ENCODE measurements at regions not wholly inside any gene's neighbourhood (a gene's known extent, or its start where the extent isn't known, plus 50 kb on each side); places are given as distances from the start of the nearest gene placed in this dataset.

- H3K79me2 ChIP-seq (ENCODE audit: insufficient read depth, low read depth, low read length) = no peaks in the 10 kb centered on the region
- H3K9me2 ChIP-seq (ENCODE audit: insufficient read depth, low read length) = no peaks in the 10 kb centered on the region
- TF ChIP-seq CTCF (conservative IDR thresholded peaks at IDR 0.05; ENCODE audit: low read length) (no peak), EZH2phosphoT487 (IDR thresholded peaks at IDR 0.05; ENCODE audit: borderline replicate concordance, low read depth, low read length) (no peak)
- H3K4me2 ChIP-seq (ENCODE audit: low read length) = no peak overlapping the region
- no peak overlapping the region for H3K27ac ChIP-seq (ENCODE audit: low read depth, low read length, poor library complexity, severe bottlenecking)
- no peaks in the 10 kb centered on the region for H3K9me3 ChIP-seq (ENCODE audit: low read length)
- H3K4me1 ChIP-seq (ENCODE audit: insufficient read depth, low read length, poor library complexity, severe bottlenecking) = no peaks in the 10 kb centered on the region
- intact Hi-C loops (cut with micrococcal nuclease; ENCODE audit: unreplicated experiment) = no loop called here
- H4K20me1 ChIP-seq (ENCODE audit: insufficient read depth, low read length) = no peaks in the 10 kb centered on the region
- ChIA-PET CTCF (ENCODE audit: unreplicated experiment) (no interaction called here), POLR2A (no interaction called here)
- H3K36me3 ChIP-seq (ENCODE audit: insufficient read depth, low read length) = no peaks in the 10 kb centered on the region
- no peak for DNase-seq (ENCODE audit: low spot score)
- no peak overlapping the region for H2AFZ ChIP-seq (ENCODE audit: low read length)
- no TSS peak for BruUV-seq (replicated peaks)
- H3K4me3 ChIP-seq (ENCODE audit: low read depth, low read length, poor library complexity, severe bottlenecking) = no peak overlapping the region
Measured at GRCh38 chr11:105203569-105204240, 64.1 kb upstream of the CARD18 start.

GRCh38 chr11:105202844-105203548 lies 63.4 kb upstream of the CARD18 start:
- DNase-seq (ENCODE audit: low spot score) = no peak
- ChIA-PET CTCF (ENCODE audit: unreplicated experiment) (no interaction called here), POLR2A (no interaction called here)
- H3K79me2 ChIP-seq (ENCODE audit: insufficient read depth, low read depth, low read length) = no peaks in the 10 kb centered on the region
- no peak overlapping the region for H3K27ac ChIP-seq (ENCODE audit: low read depth, low read length, poor library complexity, severe bottlenecking)
- BruUV-seq (replicated peaks) = no TSS peak
- H3K9me3 ChIP-seq (ENCODE audit: low read length) = no peaks in the 10 kb centered on the region
- no peak overlapping the region for H2AFZ ChIP-seq (ENCODE audit: low read length)
- H3K36me3 ChIP-seq (ENCODE audit: insufficient read depth, low read length) = no peaks in the 10 kb centered on the region
- no peaks in the 10 kb centered on the region for H4K20me1 ChIP-seq (ENCODE audit: insufficient read depth, low read length)
- no peaks in the 10 kb centered on the region for H3K4me1 ChIP-seq (ENCODE audit: insufficient read depth, low read length, poor library complexity, severe bottlenecking)
- TF ChIP-seq CTCF (conservative IDR thresholded peaks at IDR 0.05; ENCODE audit: low read length) = no peak
- TF ChIP-seq EZH2phosphoT487 (IDR thresholded peaks at IDR 0.05; ENCODE audit: borderline replicate concordance, low read depth, low read length) = no peak
- intact Hi-C loops (cut with micrococcal nuclease; ENCODE audit: unreplicated experiment) = no loop called here
- no peak overlapping the region for H3K4me2 ChIP-seq (ENCODE audit: low read length)
- H3K4me3 ChIP-seq (ENCODE audit: low read depth, low read length, poor library complexity, severe bottlenecking) = no peak overlapping the region
- H3K9me2 ChIP-seq (ENCODE audit: insufficient read depth, low read length) = no peaks in the 10 kb centered on the region

GRCh38 chr11:105202422-105202821 lies 62.9 kb upstream of the CARD18 start:
- ChIA-PET POLR2A (no interaction called here), CTCF (ENCODE audit: unreplicated experiment) (no interaction called here)
- no peak overlapping the region for H3K4me2 ChIP-seq (ENCODE audit: low read length)
- H3K9me2 ChIP-seq (ENCODE audit: insufficient read depth, low read length) = no peaks in the 10 kb centered on the region
- intact Hi-C loops (cut with micrococcal nuclease; ENCODE audit: unreplicated experiment) = no loop called here
- H3K79me2 ChIP-seq (ENCODE audit: insufficient read depth, low read depth, low read length) = no peaks in the 10 kb centered on the region
- no peak overlapping the region for H3K4me3 ChIP-seq (ENCODE audit: low read depth, low read length, poor library complexity, severe bottlenecking)
- H3K4me1 ChIP-seq (ENCODE audit: insufficient read depth, low read length, poor library complexity, severe bottlenecking) = no peaks in the 10 kb centered on the region
- no peak overlapping the region for H3K27ac ChIP-seq (ENCODE audit: low read depth, low read length, poor library complexity, severe bottlenecking)
- TF ChIP-seq CTCF (conservative IDR thresholded peaks at IDR 0.05; ENCODE audit: low read length) = no peak
- no peak for TF ChIP-seq EZH2phosphoT487 (IDR thresholded peaks at IDR 0.05; ENCODE audit: borderline replicate concordance, low read depth, low read length)
- H3K36me3 ChIP-seq (ENCODE audit: insufficient read depth, low read length) = no peaks in the 10 kb centered on the region
- no peaks in the 10 kb centered on the region for H3K9me3 ChIP-seq (ENCODE audit: low read length)
- H4K20me1 ChIP-seq (ENCODE audit: insufficient read depth, low read length) = no peaks in the 10 kb centered on the region
- BruUV-seq (replicated peaks) = no TSS peak
- no peak overlapping the region for H2AFZ ChIP-seq (ENCODE audit: low read length)
- no peak for DNase-seq (ENCODE audit: low spot score)

All from OCI-LY7 (cell line).